SK-N-SH (cell line): ENCODE measurements at regions not wholly inside any gene's neighbourhood (a gene's known extent, or its start where the extent isn't known, plus 50 kb on each side); places are given as distances from the start of the nearest gene placed in this dataset.

Experiments
- JUND ChIP-seq: IDR thresholded peaks from 2 replicates; pipeline ENCODE4 v1.4.0; 2012
- TF ChIP-seq, protein P1 (sequence below): fragments of 200-600 bp; sonication (generic); IDR thresholded peaks from 2 replicates; pipeline ENCODE4 v1.6.1; 2017; ENCODE audit warnings: antibody characterized with exemption, mild to moderate bottlenecking, moderate library complexity

DNA sequence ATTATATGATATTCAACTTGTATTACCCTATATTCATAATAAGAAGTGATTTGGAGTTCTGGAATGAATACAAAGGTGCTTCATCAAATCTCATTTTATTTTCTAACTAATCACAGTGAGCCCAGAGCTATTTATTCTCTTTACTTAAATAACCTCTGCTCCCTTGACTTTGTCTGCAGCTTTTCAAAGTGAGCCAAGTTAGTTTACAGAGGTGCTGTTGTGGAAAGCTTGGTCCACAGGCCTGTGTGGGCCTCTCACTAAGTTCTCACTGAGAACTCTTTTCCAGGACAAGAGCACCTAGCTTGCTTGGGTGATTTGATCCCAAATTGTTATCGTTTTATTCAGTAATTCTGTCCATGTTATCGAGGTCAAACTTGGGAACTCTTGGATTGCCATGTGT is 319.3 kb downstream of the RFC3 start:
- TF ChIP-seq, protein P1, sequence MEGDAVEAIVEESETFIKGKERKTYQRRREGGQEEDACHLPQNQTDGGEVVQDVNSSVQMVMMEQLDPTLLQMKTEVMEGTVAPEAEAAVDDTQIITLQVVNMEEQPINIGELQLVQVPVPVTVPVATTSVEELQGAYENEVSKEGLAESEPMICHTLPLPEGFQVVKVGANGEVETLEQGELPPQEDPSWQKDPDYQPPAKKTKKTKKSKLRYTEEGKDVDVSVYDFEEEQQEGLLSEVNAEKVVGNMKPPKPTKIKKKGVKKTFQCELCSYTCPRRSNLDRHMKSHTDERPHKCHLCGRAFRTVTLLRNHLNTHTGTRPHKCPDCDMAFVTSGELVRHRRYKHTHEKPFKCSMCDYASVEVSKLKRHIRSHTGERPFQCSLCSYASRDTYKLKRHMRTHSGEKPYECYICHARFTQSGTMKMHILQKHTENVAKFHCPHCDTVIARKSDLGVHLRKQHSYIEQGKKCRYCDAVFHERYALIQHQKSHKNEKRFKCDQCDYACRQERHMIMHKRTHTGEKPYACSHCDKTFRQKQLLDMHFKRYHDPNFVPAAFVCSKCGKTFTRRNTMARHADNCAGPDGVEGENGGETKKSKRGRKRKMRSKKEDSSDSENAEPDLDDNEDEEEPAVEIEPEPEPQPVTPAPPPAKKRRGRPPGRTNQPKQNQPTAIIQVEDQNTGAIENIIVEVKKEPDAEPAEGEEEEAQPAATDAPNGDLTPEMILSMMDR: no peak
- no peak for TF ChIP-seq JUND
